Occipital lobe (tissue), 1 donor: ENCODE measurements at regions not wholly inside any gene's neighbourhood (a gene's known extent, or its start where the extent isn't known, plus 50 kb on each side); places are given as distances from the start of the nearest gene placed in this dataset.

Experiments used
- DNase-seq: peaks from one replicate; lab custom pipeline; 2025; lab: John Stamatoyannopoulos, UW

DNA sequence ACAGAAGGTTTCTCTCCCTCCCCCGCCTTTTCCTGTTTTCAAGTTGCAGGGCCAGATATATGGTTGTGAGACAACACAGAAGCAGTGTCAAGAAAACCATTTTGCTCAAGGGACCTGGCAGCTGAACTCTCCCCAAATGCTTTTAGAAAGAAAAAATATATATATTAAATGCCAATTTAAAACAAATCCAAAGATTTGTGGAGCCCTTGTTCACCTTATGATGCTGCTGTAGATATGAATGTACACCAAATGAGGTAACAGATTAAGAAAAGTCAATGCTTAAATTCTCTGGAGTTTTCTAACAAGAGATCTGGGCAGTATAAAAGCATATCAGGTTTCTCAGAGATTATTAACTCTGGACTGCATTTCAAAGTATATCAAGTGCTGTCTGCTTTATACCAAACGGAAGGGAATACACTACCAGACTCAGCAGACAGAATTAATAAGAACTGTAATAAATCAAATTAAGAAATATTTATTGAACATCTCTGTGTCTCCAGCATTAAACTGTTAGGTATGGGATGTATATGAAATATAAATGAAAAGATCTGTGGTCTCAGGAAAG, 357.5 kb downstream of the HDGFL1 start:
- DNase-seq = no peak

DNA sequence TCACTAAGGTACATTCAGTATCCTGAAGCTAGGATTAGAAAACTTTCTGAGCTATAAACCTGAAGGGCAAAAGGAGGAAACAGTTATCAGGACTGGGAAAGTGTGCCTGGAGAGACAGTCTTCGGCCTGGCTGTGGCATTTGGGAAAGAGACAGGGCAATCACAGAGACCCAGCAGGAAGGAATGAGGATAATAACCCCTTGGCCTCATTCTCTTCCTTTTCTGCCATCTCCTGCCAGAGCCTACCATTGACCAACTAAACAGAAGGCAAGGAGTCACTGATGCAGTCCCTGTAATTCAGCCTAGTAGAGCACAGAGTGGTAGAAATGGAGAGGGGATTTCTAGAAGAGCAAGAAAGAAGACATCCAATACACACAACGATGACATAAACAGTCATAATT, 359.4 kb downstream of the HDGFL1 start:
- DNase-seq = no peak

DNA sequence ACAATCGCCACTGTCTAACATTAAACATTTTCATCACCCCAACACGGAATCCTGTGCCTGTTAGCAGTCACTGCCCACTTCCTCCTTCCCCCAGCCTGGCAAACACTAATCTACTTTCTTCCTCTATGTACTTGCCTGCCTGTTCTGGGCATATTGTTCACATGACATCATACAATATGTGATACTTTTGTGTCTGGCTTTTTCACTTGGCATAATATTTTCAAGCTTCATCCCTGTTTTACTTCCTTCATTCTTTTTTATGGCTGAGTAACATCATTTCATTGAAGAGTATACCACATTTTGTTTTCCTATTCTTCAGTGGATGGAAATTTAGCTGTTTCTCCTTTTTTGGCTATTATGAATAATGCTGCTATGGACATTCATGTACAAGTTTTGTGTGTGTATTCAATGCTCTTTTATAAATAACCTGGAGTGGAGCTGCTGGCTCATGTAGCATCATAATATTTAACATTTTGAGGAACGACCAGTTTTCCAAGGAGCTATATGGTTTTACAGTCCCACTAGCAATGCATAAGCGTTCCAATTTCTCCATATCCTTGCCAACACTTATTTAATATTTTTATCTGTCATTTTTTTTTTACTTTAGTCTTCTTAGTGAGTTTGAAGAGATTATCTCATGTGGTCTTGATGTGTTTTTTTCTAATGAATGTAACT, 360.1 kb downstream of the HDGFL1 start:
- DNase-seq = no peak

- no peak for DNase-seq
Measured at GRCh38 chr6:22940581-22941290, 371.4 kb downstream of the HDGFL1 start.

GRCh38 chr6:22942403-22942802, 373.0 kb downstream of the HDGFL1 start:
- DNase-seq = no peak

GRCh38 chr6:22943327-22943726, 374.0 kb downstream of the HDGFL1 start:
- no peak for DNase-seq

- DNase-seq = no peak
Measured at GRCh38 chr6:22949967-22950366, 380.6 kb downstream of the HDGFL1 start.

- no peak for DNase-seq
Measured at GRCh38 chr6:22952097-22952496, 382.7 kb downstream of the HDGFL1 start.

DNA sequence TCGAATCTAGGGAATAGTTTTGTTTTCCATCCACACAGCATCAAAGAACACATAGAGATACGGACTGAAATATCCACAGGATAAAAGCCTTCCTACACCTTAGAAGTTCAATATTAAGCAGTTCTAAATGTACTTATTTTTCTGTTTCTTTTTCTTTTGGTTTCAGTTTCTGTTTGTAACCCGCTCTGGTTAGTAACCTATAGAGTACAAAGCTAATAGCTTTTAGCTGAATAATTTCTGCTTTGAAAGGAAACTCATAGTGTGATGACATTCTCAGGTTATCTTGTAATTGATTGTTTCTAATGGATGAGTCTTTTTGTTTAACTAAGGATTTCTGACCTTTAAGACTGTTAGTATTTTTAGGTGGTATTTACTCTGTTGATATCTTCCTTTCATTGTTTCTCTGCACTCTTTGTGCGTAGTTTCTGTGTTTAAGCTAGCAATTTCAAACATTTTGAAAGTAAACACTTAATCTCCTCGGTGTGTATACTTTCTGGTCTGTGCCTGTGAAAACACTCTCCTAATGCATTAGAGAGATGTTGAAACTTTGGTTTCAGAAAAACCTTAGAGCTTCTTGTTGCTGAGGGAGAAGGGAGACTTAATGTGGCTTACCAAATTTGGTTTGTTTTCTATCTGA, 385.5 kb downstream of the HDGFL1 start:
- DNase-seq = no peak

DNA sequence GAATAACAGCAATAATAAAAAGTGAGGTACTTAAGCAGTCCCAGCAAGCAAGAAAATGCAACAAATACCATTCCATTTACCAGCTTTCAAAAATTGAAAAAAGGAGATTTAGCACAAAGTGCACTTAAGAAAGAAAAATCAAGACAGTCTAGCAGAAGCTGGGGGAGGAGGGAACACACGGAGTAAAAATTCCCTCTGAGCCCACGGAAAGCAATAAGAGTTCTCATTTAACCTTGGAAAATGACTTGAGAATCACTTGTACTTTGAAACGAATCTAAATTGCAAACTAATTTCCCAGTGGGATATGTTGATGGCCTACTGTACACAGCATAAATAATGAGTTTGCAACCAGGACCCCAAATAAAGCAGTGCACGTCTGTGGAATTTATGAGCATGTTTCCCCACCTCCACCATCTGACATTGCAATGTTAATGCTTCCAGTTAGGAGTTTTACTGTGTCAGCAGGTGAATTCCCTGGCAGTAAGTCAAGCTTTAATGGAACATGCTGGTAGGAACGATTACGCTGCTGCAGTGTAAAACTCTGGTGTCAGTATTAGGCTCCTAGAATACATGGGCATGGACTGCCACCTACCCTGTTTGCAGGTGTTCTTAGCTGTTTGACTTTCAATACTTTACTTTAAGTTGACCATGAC, 386.8 kb downstream of the HDGFL1 start:
- DNase-seq = no peak

DNA sequence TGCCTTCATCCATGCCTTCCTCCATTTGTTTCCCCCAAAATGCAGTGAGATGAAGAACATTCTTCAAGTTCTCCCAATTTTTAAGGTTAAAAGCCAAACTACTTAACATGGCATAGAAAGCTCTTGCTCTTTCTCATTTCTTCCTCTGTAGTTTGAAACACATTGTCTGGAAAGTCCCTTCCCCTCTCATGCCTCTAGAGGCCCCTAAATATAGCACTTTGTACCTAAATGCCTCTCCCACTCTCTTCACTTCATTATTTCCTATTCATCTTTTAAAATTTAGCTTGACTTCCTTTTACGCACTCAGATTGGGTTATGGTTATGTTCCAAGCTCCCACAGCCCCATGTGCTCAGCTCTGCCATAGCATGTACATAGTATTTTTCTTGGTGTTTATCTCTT, 389.3 kb downstream of the HDGFL1 start:
- DNase-seq = no peak

DNA sequence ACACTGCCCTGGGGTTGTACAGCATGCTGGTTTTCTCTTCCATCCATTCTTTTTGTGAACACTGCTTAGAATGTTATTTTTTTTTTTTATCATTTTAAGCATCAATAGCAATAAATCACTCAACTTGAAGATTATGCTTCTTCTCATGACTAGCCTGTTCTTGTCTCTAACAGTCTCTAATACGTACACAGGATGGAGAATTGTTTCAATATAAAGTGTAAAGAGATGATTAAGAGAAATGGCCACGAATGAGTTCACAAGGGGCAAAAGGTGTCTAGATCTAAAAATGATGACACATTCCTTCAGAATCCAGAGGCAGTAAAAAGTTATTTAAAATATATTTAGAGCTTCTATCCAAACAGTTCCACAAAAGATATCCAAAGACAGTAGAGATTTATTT, 390.2 kb downstream of the HDGFL1 start:
- no peak for DNase-seq

DNA sequence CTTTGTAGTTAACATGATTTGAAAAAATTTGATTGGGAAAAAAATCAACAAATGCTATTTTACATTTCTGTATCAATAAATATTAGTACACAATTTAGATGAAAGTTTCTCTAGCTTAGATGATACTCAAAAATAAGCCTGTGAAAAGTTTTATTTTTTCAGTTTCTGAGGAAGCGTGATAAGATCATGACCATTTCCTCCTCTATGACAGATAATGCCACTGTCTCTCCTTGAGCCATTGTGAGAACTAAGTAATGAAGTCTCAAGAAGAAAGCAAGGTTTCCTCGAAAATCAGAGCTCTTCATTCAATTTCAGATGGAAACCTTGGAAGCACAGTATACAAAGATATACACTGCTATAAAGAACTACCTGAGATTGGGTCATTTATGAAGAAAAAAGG, 395.0 kb downstream of the HDGFL1 start:
- DNase-seq = no peak

GRCh38 chr6:22965889-22966288, 396.5 kb downstream of the HDGFL1 start:
- no peak for DNase-seq

DNA sequence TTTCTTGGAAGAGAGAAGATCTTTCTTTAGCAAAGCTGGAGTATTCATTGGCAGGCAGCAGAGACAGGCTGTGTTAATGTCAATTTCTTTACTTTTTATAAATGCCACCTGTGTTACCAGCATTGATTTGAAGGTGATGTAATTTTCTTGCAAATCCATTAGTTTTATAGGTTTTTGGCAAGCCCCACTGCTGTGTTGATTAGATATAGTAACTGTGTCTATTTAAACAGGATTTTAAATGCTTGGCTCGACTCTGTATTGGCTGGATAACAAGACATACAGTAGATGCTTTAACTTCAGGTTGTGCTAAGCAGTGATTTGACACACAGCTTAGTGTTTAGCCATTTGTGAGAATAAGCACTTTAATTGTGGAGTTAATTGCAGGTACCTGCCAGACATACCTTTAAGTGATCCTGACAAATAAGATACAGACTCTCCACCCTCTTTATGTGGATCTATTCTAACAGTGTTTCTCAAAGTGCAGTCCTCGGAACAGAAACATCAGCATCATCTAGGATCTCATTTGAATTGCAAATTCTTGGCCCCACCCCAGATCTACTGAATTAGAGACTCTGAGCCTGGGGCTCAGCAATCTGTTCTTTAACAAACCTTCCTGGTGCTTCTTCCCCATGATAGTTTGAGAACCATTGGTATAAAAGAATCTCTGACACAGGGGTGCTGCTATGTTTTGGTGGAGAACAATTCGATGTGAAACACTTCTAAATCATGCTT, 397.5 kb downstream of the HDGFL1 start:
- no peak for DNase-seq

DNA sequence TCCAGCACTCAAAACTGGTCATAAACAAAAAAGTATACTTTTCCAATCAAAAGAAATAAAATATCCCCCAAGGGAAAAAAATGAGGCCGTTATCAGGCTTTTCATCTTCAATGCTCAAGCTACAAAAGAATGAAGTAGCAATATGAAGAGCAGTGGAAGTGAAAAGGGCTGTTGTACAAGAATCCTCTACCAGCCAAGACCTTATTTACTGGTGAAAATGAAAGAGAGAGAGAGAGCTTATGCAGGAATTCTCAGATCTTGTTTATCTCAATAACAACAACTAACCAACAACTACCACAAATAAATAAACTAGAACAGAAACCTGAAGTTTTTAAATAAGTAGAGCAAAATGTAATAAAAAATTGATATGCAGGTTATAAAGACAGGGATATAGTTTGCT, 400.6 kb downstream of the HDGFL1 start:
- no peak for DNase-seq

DNA sequence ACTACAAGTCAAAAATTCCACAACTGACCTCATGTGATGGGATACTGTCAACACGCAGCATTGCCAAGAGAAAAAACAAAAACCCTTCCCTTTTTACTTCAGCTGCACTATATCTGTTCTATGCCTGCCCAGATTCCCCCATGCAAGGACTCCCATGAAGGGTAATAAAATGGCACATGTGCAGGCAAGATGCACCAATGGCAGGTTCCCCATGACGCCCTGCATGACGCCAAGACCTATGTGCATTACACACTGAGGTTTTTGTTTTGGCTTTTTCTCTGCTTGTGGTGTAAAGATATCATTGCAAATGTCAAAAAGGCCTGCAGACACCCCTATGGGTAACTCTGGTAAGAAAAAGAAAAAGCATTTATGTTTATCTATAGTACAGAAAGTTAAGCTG, 403.4 kb downstream of the HDGFL1 start:
- no peak for DNase-seq

- no peak for DNase-seq
Measured at GRCh38 chr6:22975079-22975478, 405.7 kb downstream of the HDGFL1 start.

- DNase-seq = no peak
Measured at GRCh38 chr6:22980446-22980845, 411.1 kb downstream of the HDGFL1 start.

GRCh38 chr6:23002044-23002619, 432.8 kb downstream of the HDGFL1 start:
- no peak for DNase-seq
